ENCODE measurements at regions not wholly inside any gene's neighbourhood (a gene's known extent, or its start where the extent isn't known, plus 50 kb on each side); places are given as distances from the start of the nearest gene placed in this dataset.
"Not testable (repeated sequence)": the region's sequence is repeated elsewhere in the genome, so short reads cannot be mapped to it uniquely, and the experiment has no call there.

GRCh38 chr7:85261336-85261735, 74.5 kb upstream of the SEMA3D start:
- TF ChIP-seq EP300 (IDR thresholded peaks at IDR 0.05) (no peak), CTCF (IDR thresholded peaks at IDR 0.05) (no peak), POLR2A (IDR thresholded peaks at IDR 0.05) (no peak), POLR2AphosphoS5 (IDR thresholded peaks at IDR 0.05) (no peak)
- Histone ChIP-seq H3K36me3 (no peaks in the 10 kb centered on the region), H3K4me1 (no peaks in the 10 kb centered on the region), H3K9me3 (no peaks in the 10 kb centered on the region), H3K4me3 (no peak overlapping the region), H3K27me3 (no peaks in the 10 kb centered on the region), H3K27ac (no peak overlapping the region)
- WGBS, 2 donors, result 67 to 74% methylated on average over 2 of the region's 2 CpGs
- no peak for ATAC-seq (ENCODE audit: low FRiP score in 2 of 2)
- no peak for DNase-seq

DNA sequence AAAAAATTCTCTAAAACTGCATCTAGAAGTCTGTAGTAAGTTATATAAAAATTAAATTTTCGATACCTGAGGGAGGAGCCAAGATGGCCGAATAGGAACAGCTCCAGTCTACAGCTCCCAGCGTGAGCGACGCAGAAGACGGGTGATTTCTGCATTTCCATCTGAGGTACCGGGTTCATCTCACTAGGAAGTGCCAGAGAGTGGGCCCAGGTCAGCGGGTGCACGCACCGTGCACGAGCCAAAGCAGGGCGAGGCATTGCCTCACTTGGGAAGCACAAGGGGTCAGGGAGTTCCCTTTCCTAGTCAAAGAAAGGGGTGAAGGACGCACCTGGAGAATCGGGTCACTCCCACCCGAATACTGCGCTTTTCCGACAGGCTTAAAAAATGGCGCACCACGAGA, 62.9 kb upstream of the SEMA3D start:
- not testable (repeated sequence) for H3K9me3 ChIP-seq; H3K4me3 ChIP-seq; H3K36me3 ChIP-seq; H3K27ac ChIP-seq; H3K27me3 ChIP-seq; H3K4me1 ChIP-seq; ATAC-seq (ENCODE audit: low FRiP score in 2 of 2)
- WGBS, 2 donors, result 87 to 94% methylated on average over 14 to 19 of the region's 19 CpGs
- peak in 1 of 2 donors; percentile 32 for DNase-seq

- Histone ChIP-seq H3K27ac (no peak overlapping the region), H3K27me3 (no peaks in the 10 kb centered on the region), H3K36me3 (no peaks in the 10 kb centered on the region), H3K9me3 (no peaks in the 10 kb centered on the region), H3K4me1 (no peaks in the 10 kb centered on the region), H3K4me3 (no peak overlapping the region)
- ATAC-seq (ENCODE audit: low FRiP score in 2 of 2) (no peak), DNase-seq (no peak)
- no peak for TF ChIP-seq POLR2AphosphoS5 (IDR thresholded peaks at IDR 0.05)
- no peak for TF ChIP-seq EP300 (IDR thresholded peaks at IDR 0.05)
- no peak for TF ChIP-seq POLR2A (IDR thresholded peaks at IDR 0.05)
- no peak for TF ChIP-seq CTCF (IDR thresholded peaks at IDR 0.05)
- WGBS, 2 donors, result 61 to 69% methylated on average over 4 of the region's 4 CpGs
These were observed 52.3 kb upstream of the SEMA3D start for GRCh38 chr7:85239109-85239508.

DNA sequence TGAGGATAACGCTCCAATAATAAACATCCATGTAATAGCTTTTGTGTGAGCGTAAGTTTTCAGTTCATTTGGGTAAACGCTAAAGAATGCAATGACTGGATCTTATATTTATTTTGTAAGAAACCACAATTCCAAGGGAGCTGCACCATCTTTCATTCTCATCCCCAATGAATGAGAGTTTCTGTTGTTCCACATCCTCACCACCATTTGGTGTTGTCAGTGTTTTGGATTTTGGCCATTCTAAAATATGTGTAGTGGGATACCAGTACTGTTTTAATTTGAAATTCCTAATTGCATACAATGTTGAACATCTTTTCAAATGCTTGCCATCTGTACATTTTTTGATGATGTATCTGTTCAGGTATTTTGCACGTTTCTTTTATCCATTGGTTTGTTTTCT, 50.9 kb upstream of the SEMA3D start:
- H3K4me1 ChIP-seq, result no peaks in the 10 kb centered on the region
- no peaks in the 10 kb centered on the region for H3K9me3 ChIP-seq
- TF ChIP-seq EP300 (IDR thresholded peaks at IDR 0.05) (no peak), CTCF (IDR thresholded peaks at IDR 0.05) (no peak)
- no peaks in the 10 kb centered on the region for H3K36me3 ChIP-seq
- no peak overlapping the region for H3K27ac ChIP-seq
- ATAC-seq (ENCODE audit: low FRiP score in 2 of 2) (no peak), DNase-seq (no peak)
- H3K4me3 ChIP-seq, result no peak overlapping the region
- H3K27me3 ChIP-seq, result no peaks in the 10 kb centered on the region
- WGBS, 2 donors, result 69 to 85% methylated on average over 4 of the region's 4 CpGs

Small RNAs in the stretch of these regions (small RNA-seq; reads per million reads assigned to genes)
- 0 reads per million in 4 donors for gene DYNLL1P7
